IMR-90 (cell line): ENCODE measurements at regions not wholly inside any gene's neighbourhood (a gene's known extent, or its start where the extent isn't known, plus 50 kb on each side); places are given as distances from the start of the nearest gene placed in this dataset.

Experiments
- ATAC-seq: fragments of 200-7000 bp; cut with Tn5 transposase; 2 replicates; pipeline ENCODE4 v1.9.1; 2020; ENCODE audit warnings: low read depth, mild to moderate bottlenecking, moderate library complexity
- BruUV-seq: library from RNA; stranded (reverse); fragments of 400-500 nt; replicated peaks from 2 replicates; lab custom pipeline; 2021; lab: Mats Ljungman, UMichigan
- CTCF ChIA-PET: fragments of 300-600 bp; formaldehyde crosslinking; extraction: SDS; loops from one replicate; lab custom pipeline; 2021; ENCODE audit warnings: antibody characterized with exemption; lab: Yijun Ruan, JAX
- POLR2A ChIA-PET: fragments of 300-600 bp; sonication (Branson Sonifier 250); formaldehyde crosslinking; loops from one replicate; lab custom pipeline; 2022; ENCODE audit warnings: antibody characterized with exemption; ENCODE audit not compliant: unreplicated experiment; lab: Charles Lee
- DNase-seq: peaks from one replicate; pipeline ENCODE4 v3.0.0; 2013
- H2AFZ ChIP-seq: replicated peaks from 2 replicates; pipeline ENCODE3; 2013; ENCODE audit warnings: low read length, mild to moderate bottlenecking; ENCODE audit not compliant: poor library complexity
- H2AK5ac ChIP-seq: 2 replicates; pipeline ENCODE4 v1.6.1; 2013; ENCODE audit warnings: low read depth, low read length, inconsistent platforms
- H2AK9ac ChIP-seq: replicated peaks from 2 replicates; pipeline ENCODE3; 2013; ENCODE audit warnings: mild to moderate bottlenecking, low read depth, low read length, moderate library complexity; ENCODE audit not compliant: poor library complexity
- H2BK120ac ChIP-seq: 2 replicates; pipeline ENCODE4 v1.6.1; 2013; ENCODE audit warnings: low read depth, low read length, inconsistent platforms
- H2BK15ac ChIP-seq: 3 replicates; pipeline ENCODE4 v1.6.1; 2013; ENCODE audit warnings: low read depth, low read length, inconsistent platforms
- H2BK20ac ChIP-seq: 2 replicates; pipeline ENCODE4 v1.6.1; 2013; ENCODE audit warnings: low read depth, mild to moderate bottlenecking, inconsistent platforms, low read length, moderate library complexity
- H2BK5ac ChIP-seq: 2 replicates; pipeline ENCODE4 v1.6.1; 2013; ENCODE audit warnings: mild to moderate bottlenecking, low read depth, low read length, inconsistent platforms; ENCODE audit not compliant: poor library complexity, severe bottlenecking
- H3K14ac ChIP-seq: replicated peaks from 2 replicates; pipeline ENCODE4 v1.6.1; 2013; ENCODE audit warnings: low read depth, low read length, inconsistent platforms
- H3K18ac ChIP-seq: 2 replicates; pipeline ENCODE4 v1.6.1; 2013; ENCODE audit warnings: low read depth, low read length, control low read depth
- H3K23ac ChIP-seq: 2 replicates; pipeline ENCODE4 v1.6.1; 2013; ENCODE audit warnings: low read depth, low read length, inconsistent platforms
- H3K27ac ChIP-seq: 2 replicates; pipeline ENCODE4 v1.5.1; 2013; ENCODE audit warnings: mild to moderate bottlenecking, control low read depth, low read length; ENCODE audit not compliant: insufficient read depth
- H3K27me3 ChIP-seq: 2 replicates; pipeline ENCODE4 v1.6.1; 2013; ENCODE audit warnings: low read length; ENCODE audit not compliant: control insufficient read depth, insufficient read depth
- H3K36me3 ChIP-seq: 2 replicates; pipeline ENCODE4 v1.6.1; 2013; ENCODE audit warnings: low read length, mixed read lengths; ENCODE audit not compliant: control insufficient read depth, insufficient read depth
- H3K4ac ChIP-seq: 2 replicates; pipeline ENCODE4 v1.6.1; 2013; ENCODE audit warnings: low read depth, low read length, inconsistent platforms
- H3K4me1 ChIP-seq: 2 replicates; pipeline ENCODE4 v1.6.1; 2013; ENCODE audit warnings: low read length, mixed read lengths; ENCODE audit not compliant: control insufficient read depth, insufficient read depth
- H3K4me2 ChIP-seq: 2 replicates; pipeline ENCODE4 v1.6.1; 2013; ENCODE audit warnings: low read depth, mild to moderate bottlenecking, control low read depth, low read length, moderate library complexity
- H3K4me3 ChIP-seq: 2 replicates; pipeline ENCODE4 v1.5.1; 2013; ENCODE audit warnings: low read depth, mild to moderate bottlenecking, control low read depth, low read length, moderate library complexity; ENCODE audit not compliant: insufficient read depth
- H3K56ac ChIP-seq: 2 replicates; pipeline ENCODE4 v1.6.1; 2013; ENCODE audit warnings: low read length, inconsistent platforms; ENCODE audit not compliant: insufficient read depth; ENCODE audit errors: extremely low read depth
- H3K79me1 ChIP-seq, 2 experiments: 2 replicates each; pipeline ENCODE4 v1.6.1; 2013; ENCODE audit warnings: low read length in 2 of 2, inconsistent platforms in 1 of 2, low read depth in 1 of 2
- H3K9ac ChIP-seq: 2 replicates; pipeline ENCODE4 v1.6.1; 2013; ENCODE audit warnings: low read depth, low read length, control low read depth
- H3K9me1 ChIP-seq: 2 replicates; pipeline ENCODE4 v1.6.1; 2013; ENCODE audit warnings: low read length, inconsistent platforms; ENCODE audit not compliant: insufficient read depth
- H3K9me3 ChIP-seq: 2 replicates; pipeline ENCODE4 v1.6.1; 2013; ENCODE audit warnings: low read length; ENCODE audit not compliant: control insufficient read depth, insufficient read depth
- H4K20me1 ChIP-seq: 2 replicates; pipeline ENCODE4 v1.6.1; 2013; ENCODE audit warnings: low read length, inconsistent platforms; ENCODE audit not compliant: insufficient read depth
- H4K5ac ChIP-seq: 2 replicates; pipeline ENCODE4 v1.6.1; 2013; ENCODE audit warnings: mild to moderate bottlenecking, low read depth, low read length, control low read depth
- H4K8ac ChIP-seq, 2 experiments: 2 replicates each; pipeline ENCODE4 v1.6.1; 2013; ENCODE audit warnings: low read depth in 2 of 2, low read length in 2 of 2, control low read depth in 1 of 2, inconsistent platforms in 1 of 2
- H4K91ac ChIP-seq: 2 replicates; pipeline ENCODE4 v1.6.1; 2013; ENCODE audit warnings: low read depth, low read length, inconsistent platforms; ENCODE audit not compliant: insufficient read depth
- CEBPB ChIP-seq: IDR thresholded peaks from 2 replicates; pipeline ENCODE4 v1.6.1; 2012; ENCODE audit warnings: low read depth, low read length, improper control_type of control experiment
- CHD1 ChIP-seq: IDR thresholded peaks from 2 replicates; pipeline ENCODE4 v1.6.1; 2012; ENCODE audit warnings: low read depth, low read length, improper control_type of control experiment
- MAFK ChIP-seq: IDR thresholded peaks from 2 replicates; pipeline ENCODE4 v1.6.1; 2012; ENCODE audit warnings: low read depth, low read length, improper control_type of control experiment
- NFE2L2 ChIP-seq: fragments of 150-350 bp; IDR thresholded peaks from 2 replicates; pipeline ENCODE4 v1.6.1; 2016; ENCODE audit warnings: low read depth, mild to moderate bottlenecking, low read length
- RAD21 ChIP-seq: IDR thresholded peaks from 2 replicates; pipeline ENCODE4 v1.6.1; 2012; ENCODE audit warnings: low read length, improper control_type of control experiment
- RFX5 ChIP-seq: IDR thresholded peaks from 2 replicates; pipeline ENCODE4 v1.8.0; 2012; ENCODE audit warnings: low read depth, mild to moderate bottlenecking, low read length, moderate library complexity
- WGBS, 2 experiments: methylation state at CpG; one replicate each; pipeline versions ENCODE4 v1.1.5 to v1.1.7; 2013; ENCODE audit warnings: missing lambda C conversion rate in 2 of 2; ENCODE audit not compliant: insufficient read length in 1 of 2; ENCODE audit errors: extremely low coverage in 2 of 2; 5-methylcytosine and 5-hydroxymethylcytosine counted together
- dilution Hi-C: fragments of 300-500 bp; cut with HindIII; formaldehyde crosslinking; loops from one replicate; pipeline ENCODE4 v1.14.3; 2018; ENCODE audit warnings: low sequenced_read_pairs; ENCODE audit not compliant: unreplicated experiment
- in situ Hi-C: fragments of 300-500 bp; cut with MboI; formaldehyde crosslinking; loops from 3 replicates; pipeline ENCODE4 v1.14.3; 2019; ENCODE audit warnings: low sequenced_read_pairs, inconsistent platforms, mixed read lengths
- intact Hi-C: fragments of 100-400 bp; cut with micrococcal nuclease; formaldehyde crosslinking; loops from 2 replicates; pipeline ENCODE4 v1.10.0; 2022
- TF ChIP-seq, protein P1 (sequence below): fragments of 150-350 bp; IDR thresholded peaks from 2 replicates; pipeline ENCODE4 v1.6.1; 2016; ENCODE audit warnings: low read depth, mild to moderate bottlenecking, low read length, moderate library complexity, borderline replicate concordance

DNA sequence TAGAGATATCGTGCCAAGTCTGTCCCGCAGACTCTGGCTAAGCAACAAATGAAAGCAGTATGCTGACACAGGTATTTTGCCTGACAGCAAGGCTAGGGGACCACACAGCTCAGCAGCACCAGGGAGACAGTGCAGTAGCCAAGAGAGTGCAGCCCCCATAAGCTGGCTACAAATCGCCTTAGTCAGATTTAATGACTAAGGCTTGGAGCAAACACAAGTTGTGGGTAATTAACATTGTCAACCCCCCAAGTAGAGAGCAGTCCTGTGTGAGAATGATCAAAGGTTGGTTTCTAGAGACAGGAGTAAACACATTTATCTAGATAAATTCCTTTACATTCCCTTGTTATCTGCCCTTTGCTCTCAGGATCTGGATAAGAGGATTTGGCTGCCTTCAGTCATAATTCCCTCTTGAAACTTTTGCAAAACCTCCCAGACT is 1434.5 kb upstream of the CDH6 start:
- WGBS, 2 experiments = 49% methylated on average over 2 of the region's 3 CpGs; no CpG with 5 or more reads in 1 of the 2 experiments
- Histone ChIP-seq H3K79me1 (no peaks in the 10 kb centered on the region), H3K4ac (no peak overlapping the region), H4K91ac (no peak overlapping the region), H3K27ac (no peak overlapping the region), H3K23ac (no peak overlapping the region), H3K56ac (no peak overlapping the region), H2AK5ac (no peak overlapping the region), H3K9me1 (no peaks in the 10 kb centered on the region), H2BK120ac (no peak overlapping the region), H3K4me3 (no peak overlapping the region), H2AK9ac (no peak overlapping the region), H4K5ac (no peak overlapping the region), H2BK5ac (no peak overlapping the region), H3K14ac (no peak overlapping the region), H4K8ac (no peak overlapping the region), H3K18ac (no peak overlapping the region), H2BK20ac (no peak overlapping the region), H2BK15ac (no peak overlapping the region), H3K36me3 (no peaks in the 10 kb centered on the region), H3K4me1 (no peaks in the 10 kb centered on the region), H3K4me2 (no peak overlapping the region), H2AFZ (no peak overlapping the region), H3K9me3 (peaks cover 2% of the 10 kb centered on the region), H3K9ac (no peak overlapping the region), H4K20me1 (no peaks in the 10 kb centered on the region), H3K27me3 (no peaks in the 10 kb centered on the region)
- no peak for DNase-seq
- POLR2A ChIA-PET = no interaction called here
- dilution Hi-C loops (no loop called here), in situ Hi-C loops (no loop called here), intact Hi-C loops (no loop called here)
- CTCF ChIA-PET = no interaction called here
- TF ChIP-seq RAD21 (no peak), CEBPB (no peak), RFX5 (no peak), CHD1 (no peak), MAFK (no peak), NFE2L2 (no peak)
- TF ChIP-seq, protein P1, sequence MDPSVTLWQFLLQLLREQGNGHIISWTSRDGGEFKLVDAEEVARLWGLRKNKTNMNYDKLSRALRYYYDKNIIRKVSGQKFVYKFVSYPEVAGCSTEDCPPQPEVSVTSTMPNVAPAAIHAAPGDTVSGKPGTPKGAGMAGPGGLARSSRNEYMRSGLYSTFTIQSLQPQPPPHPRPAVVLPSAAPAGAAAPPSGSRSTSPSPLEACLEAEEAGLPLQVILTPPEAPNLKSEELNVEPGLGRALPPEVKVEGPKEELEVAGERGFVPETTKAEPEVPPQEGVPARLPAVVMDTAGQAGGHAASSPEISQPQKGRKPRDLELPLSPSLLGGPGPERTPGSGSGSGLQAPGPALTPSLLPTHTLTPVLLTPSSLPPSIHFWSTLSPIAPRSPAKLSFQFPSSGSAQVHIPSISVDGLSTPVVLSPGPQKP = no peak
- ATAC-seq = no peak
- no TSS peak for BruUV-seq
